B cell (primary cell): ENCODE measurements at regions not wholly inside any gene's neighbourhood (a gene's known extent, or its start where the extent isn't known, plus 50 kb on each side); places are given as distances from the start of the nearest gene placed in this dataset.

Experiments
- ATAC-seq: fragments of 200-7000 bp; cut with Tn5 transposase; one replicate; pipeline ENCODE4 v1.10.0; 2021; ENCODE audit warnings: low read depth, mild to moderate bottlenecking, moderate number of reproducible peaks, moderate library complexity
- CTCF ChIA-PET: fragments of 350-600 bp; sonication (Branson Sonifier 250); formaldehyde crosslinking; loops from one replicate; lab custom pipeline; 2021; ENCODE audit warnings: antibody characterized with exemption, inconsistent platforms; lab: Charles Lee
- POLR2A ChIA-PET: fragments of 350-600 bp; sonication (Branson Sonifier 250); formaldehyde crosslinking; loops from one replicate; lab custom pipeline; 2021; ENCODE audit warnings: antibody characterized with exemption; lab: Charles Lee
- DNase-seq: peaks from one replicate; pipeline ENCODE4 v3.0.0; 2013
- H2AFZ ChIP-seq: 2 replicates; pipeline ENCODE4 v1.6.1; 2012; ENCODE audit warnings: mild to moderate bottlenecking, low read depth, low read length; ENCODE audit not compliant: insufficient read depth, poor library complexity, severe bottlenecking
- H3K27ac ChIP-seq, 2 donors: 1 replicate in 1 of 2; 2 replicates in 1 of 2; pipeline ENCODE4 v1.5.1; 2012 to 2013; ENCODE audit warnings: low read length in 2 of 2, mild to moderate bottlenecking in 2 of 2, moderate library complexity in 1 of 2
- H3K27me3 ChIP-seq, 4 experiments: fragments of 200-600 bp in 1 of 4; sonication (generic) in 1 of 4; replicated peaks in 1 of 4; 1 replicate in 2 of 4; 2 replicates in 2 of 4; pipeline versions ENCODE4 v1.6.1 to v1.7.0; 2013 to 2016; ENCODE audit warnings: low read length in 3 of 4, mild to moderate bottlenecking in 2 of 4, mixed read lengths in 1 of 4, moderate library complexity in 1 of 4; ENCODE audit not compliant: insufficient read depth in 4 of 4, control insufficient read depth in 3 of 4; ENCODE audit errors: control extremely low read depth in 1 of 4
- H3K36me3 ChIP-seq, 2 experiments: replicated peaks in 1 of 2; 1 replicate in 1 of 2; 2 replicates in 1 of 2; pipeline versions ENCODE4 v1.6.1 to v1.7.1; 2013; ENCODE audit warnings: low read length in 1 of 2; ENCODE audit not compliant: insufficient read depth in 2 of 2, control insufficient read depth in 1 of 2; ENCODE audit errors: control extremely low read depth in 1 of 2, extremely low read depth in 1 of 2
- H3K4me1 ChIP-seq, 2 donors: fragments of 200-600 bp in 1 of 2; sonication (generic) in 1 of 2; 1 replicate in 1 of 2; 2 replicates in 1 of 2; pipeline versions ENCODE4 v1.5.1 to v1.6.1; 2013 to 2017; ENCODE audit warnings: low read length in 2 of 2; ENCODE audit not compliant: control insufficient read depth in 2 of 2, insufficient read depth in 2 of 2
- H3K4me2 ChIP-seq: replicated peaks from 2 replicates; pipeline ENCODE3; 2012; ENCODE audit warnings: mild to moderate bottlenecking, low read depth, low read length; ENCODE audit not compliant: poor library complexity, severe bottlenecking
- H3K4me3 ChIP-seq, 5 experiments: fragments of 200-600 bp in 1 of 5; sonication (generic) in 1 of 5; 1 replicate in 3 of 5; 2 replicates in 2 of 5; pipeline versions ENCODE4 v1.5.1 to v1.7.0; 2011 to 2016; ENCODE audit warnings: low read length in 4 of 5, mild to moderate bottlenecking in 4 of 5, low read depth in 2 of 5, control low read depth in 1 of 5, moderate library complexity in 1 of 5; ENCODE audit not compliant: insufficient read depth in 1 of 5; ENCODE audit errors: control extremely low read depth in 1 of 5, extremely low read depth in 1 of 5
- H3K79me2 ChIP-seq: fragments of 200-600 bp; sonication (generic); one replicate; pipeline ENCODE4 v1.6.0; 2016; ENCODE audit warnings: low read length; ENCODE audit not compliant: control insufficient read depth, insufficient read depth
- H3K9ac ChIP-seq: fragments of 200-600 bp; sonication (generic); 2 replicates; pipeline ENCODE4 v1.6.1; 2017; ENCODE audit warnings: mild to moderate bottlenecking, low read length, moderate library complexity
- H3K9me3 ChIP-seq, 3 donors: one replicate each; pipeline versions ENCODE4 v1.6.1 to v1.7.1; 2013; ENCODE audit warnings: low read length in 2 of 3; ENCODE audit not compliant: control insufficient read depth in 2 of 3, insufficient read depth in 1 of 3; ENCODE audit errors: control extremely low read depth in 1 of 3
- H4K20me1 ChIP-seq: 2 replicates; pipeline ENCODE4 v1.6.0; 2012; ENCODE audit warnings: mild to moderate bottlenecking, low read length; ENCODE audit not compliant: insufficient read depth, control insufficient read depth, poor library complexity, severe bottlenecking
- H3K27ac Mint-ChIP-seq: one replicate; pipeline ENCODE4 v1.8.0; 2021; ENCODE audit warnings: mixed read lengths
- H3K27me3 Mint-ChIP-seq: one replicate; pipeline ENCODE4 v1.8.0; 2021; ENCODE audit warnings: mixed read lengths
- H3K4me1 Mint-ChIP-seq: one replicate; pipeline ENCODE4 v1.8.0; 2021; ENCODE audit warnings: mixed read lengths
- H3K4me3 Mint-ChIP-seq: one replicate; pipeline ENCODE4 v1.8.0; 2021; ENCODE audit warnings: mixed read lengths
- H3K9me3 Mint-ChIP-seq: one replicate; pipeline ENCODE4 v1.8.0; 2022; ENCODE audit warnings: mixed read lengths; ENCODE audit not compliant: insufficient read depth
- CTCF ChIP-seq: fragments of 200-600 bp; IDR thresholded peaks from one replicate; pipeline ENCODE4 v1.8.0; 2022; ENCODE audit warnings: antibody characterized with exemption, mild to moderate bottlenecking
- EZH2 ChIP-seq: IDR thresholded peaks from 2 replicates; pipeline ENCODE4 v1.6.1; 2012; ENCODE audit warnings: borderline replicate concordance, low read depth, mild to moderate bottlenecking, moderate library complexity, low read length; ENCODE audit not compliant: insufficient read depth, poor library complexity, severe bottlenecking
- WGBS: methylation state at CpG from one replicate; pipeline ENCODE4 v1.1.5; 2013; ENCODE audit warnings: missing lambda C conversion rate; ENCODE audit not compliant: insufficient coverage; 5-methylcytosine and 5-hydroxymethylcytosine counted together
- intact Hi-C: fragments of 100-400 bp; cut with micrococcal nuclease; formaldehyde crosslinking; loops from one replicate; pipeline ENCODE4 v1.10.0; 2022

GRCh38 chr18:40041951-40042350 lies 1913.1 kb upstream of the PIK3C3 start:
- TF ChIP-seq CTCF (no peak), EZH2 (no peak)
- no peaks in the 10 kb centered on the region for H3K36me3 ChIP-seq
- Mint-ChIP-seq H3K27me3 (no peaks in the 10 kb centered on the region), H3K4me3 (no peak overlapping the region), H3K4me1 (no peaks in the 10 kb centered on the region), H3K27ac (no peak overlapping the region), H3K9me3 (no peaks in the 10 kb centered on the region)
- H3K9ac ChIP-seq, result no peak overlapping the region
- POLR2A ChIA-PET, result no interaction called here
- H3K4me1 ChIP-seq, result no peaks in the 10 kb centered on the region
- WGBS, result 76% methylated on average over 8 of the region's 8 CpGs
- CTCF ChIA-PET, result no interaction called here
- DNase-seq (no peak), ATAC-seq (no peak)
- no peaks in the 10 kb centered on the region for H4K20me1 ChIP-seq
- no peaks in the 10 kb centered on the region for H3K79me2 ChIP-seq
- no peaks in the 10 kb centered on the region for H3K9me3 ChIP-seq
- H2AFZ ChIP-seq, result no peak overlapping the region
- H3K4me2 ChIP-seq, result no peak overlapping the region
- no peak overlapping the region for H3K27ac ChIP-seq
- no peak overlapping the region for H3K4me3 ChIP-seq
- intact Hi-C loops, result no loop called here
- H3K27me3 ChIP-seq, result no peaks in the 10 kb centered on the region

- no peak for DNase-seq
- POLR2A ChIA-PET, result no interaction called here
- 71% methylated on average over 2 of the region's 4 CpGs for WGBS
These were observed 1914.5 kb upstream of the PIK3C3 start for GRCh38 chr18:40040574-40040973.

More at GRCh38 chr18:40040574-40040973, 1914.5 kb upstream of the PIK3C3 start:
- H3K4me3 ChIP-seq, result no peak overlapping the region
- no peak for ATAC-seq
- no peaks in the 10 kb centered on the region for H3K9me3 ChIP-seq
- no peaks in the 10 kb centered on the region for H3K79me2 ChIP-seq
- intact Hi-C loops, result no loop called here
- no peak for TF ChIP-seq EZH2
- no peak for TF ChIP-seq CTCF
- H4K20me1 ChIP-seq, result no peaks in the 10 kb centered on the region
- Mint-ChIP-seq H3K27ac (no peak overlapping the region), H3K4me3 (no peak overlapping the region), H3K9me3 (no peaks in the 10 kb centered on the region), H3K27me3 (no peaks in the 10 kb centered on the region), H3K4me1 (no peaks in the 10 kb centered on the region)
- H3K27me3 ChIP-seq, result no peaks in the 10 kb centered on the region
- H3K27ac ChIP-seq, result no peak overlapping the region
- H3K4me2 ChIP-seq, result no peak overlapping the region
- no peak overlapping the region for H2AFZ ChIP-seq
- CTCF ChIA-PET, result no interaction called here
- H3K36me3 ChIP-seq, result no peaks in the 10 kb centered on the region
- H3K9ac ChIP-seq, result no peak overlapping the region
- no peaks in the 10 kb centered on the region for H3K4me1 ChIP-seq
